Trophoblast cell (in vitro differentiated cells and primary cell): ENCODE measurements at regions not wholly inside any gene's neighbourhood (a gene's known extent, or its start where the extent isn't known, plus 50 kb on each side); places are given as distances from the start of the nearest gene placed in this dataset.
"Not testable (repeated sequence)": the region's sequence is repeated elsewhere in the genome, so short reads cannot be mapped to it uniquely, and the experiment has no call there.

ENCODE experiments used
- DNase-seq, 2 donors: peaks; one replicate each; pipeline ENCODE4 v3.0.0-alpha.2; 2016
- H2AFZ ChIP-seq: 2 replicates; pipeline ENCODE4 v1.6.1; 2013; ENCODE audit warnings: low read length, moderate library complexity, mild to moderate bottlenecking; ENCODE audit not compliant: insufficient read depth, poor library complexity
- H2AK5ac ChIP-seq: 2 replicates; pipeline ENCODE4 v1.6.1; 2013; ENCODE audit warnings: mild to moderate bottlenecking, low read length
- H2BK120ac ChIP-seq: 2 replicates; pipeline ENCODE4 v1.6.1; 2013; ENCODE audit warnings: low read length, mild to moderate bottlenecking, moderate library complexity; ENCODE audit not compliant: insufficient read depth, poor library complexity
- H2BK12ac ChIP-seq: 2 replicates; pipeline ENCODE4 v1.6.1; 2013; ENCODE audit warnings: mild to moderate bottlenecking, low read length, moderate library complexity
- H2BK5ac ChIP-seq: 2 replicates; pipeline ENCODE4 v1.6.1; 2013; ENCODE audit warnings: low read length, low read depth, moderate library complexity, mild to moderate bottlenecking; ENCODE audit not compliant: poor library complexity
- H3K14ac ChIP-seq: 2 replicates; pipeline ENCODE4 v1.6.1; 2013; ENCODE audit warnings: mild to moderate bottlenecking, low read length
- H3K18ac ChIP-seq: 2 replicates; pipeline ENCODE4 v1.6.1; 2013; ENCODE audit warnings: mild to moderate bottlenecking, low read length
- H3K23ac ChIP-seq: 2 replicates; pipeline ENCODE4 v1.6.1; 2013; ENCODE audit warnings: low read length
- H3K27ac ChIP-seq: 2 replicates; pipeline ENCODE4 v1.5.1; 2013; ENCODE audit warnings: low read depth, mild to moderate bottlenecking, inconsistent platforms, low read length, moderate library complexity
- H3K27me3 ChIP-seq: 2 replicates; pipeline ENCODE4 v1.6.1; 2013; ENCODE audit warnings: inconsistent platforms, mild to moderate bottlenecking, low read length, moderate library complexity; ENCODE audit not compliant: insufficient read depth
- H3K36me3 ChIP-seq, 2 experiments: 1 replicate in 1 of 2; 2 replicates in 1 of 2; pipeline ENCODE4 v1.6.1; 2013; ENCODE audit warnings: low read length in 2 of 2, mild to moderate bottlenecking in 2 of 2, moderate library complexity in 1 of 2; ENCODE audit not compliant: insufficient read depth in 2 of 2, control insufficient read depth in 1 of 2
- H3K4ac ChIP-seq: 2 replicates; pipeline ENCODE4 v1.6.1; 2013; ENCODE audit warnings: low read depth, mild to moderate bottlenecking, low read length, moderate library complexity
- H3K4me1 ChIP-seq, 2 experiments: 1 replicate in 1 of 2; 2 replicates in 1 of 2; pipeline ENCODE4 v1.6.1; 2013; ENCODE audit warnings: low read length in 2 of 2, mild to moderate bottlenecking in 2 of 2, moderate library complexity in 1 of 2; ENCODE audit not compliant: insufficient read depth in 2 of 2, control insufficient read depth in 1 of 2
- H3K4me2 ChIP-seq: 2 replicates; pipeline ENCODE4 v1.6.1; 2013; ENCODE audit warnings: inconsistent platforms, mild to moderate bottlenecking, low read length, moderate library complexity
- H3K4me3 ChIP-seq: 2 replicates; pipeline ENCODE4 v1.5.1; 2013; ENCODE audit warnings: mild to moderate bottlenecking, low read depth, low read length, inconsistent platforms
- H3K79me1 ChIP-seq: one replicate; pipeline ENCODE4 v1.6.1; 2013; ENCODE audit warnings: low read length
- H3K79me2 ChIP-seq: 2 replicates; pipeline ENCODE4 v1.6.1; 2013; ENCODE audit warnings: low read length, mild to moderate bottlenecking; ENCODE audit not compliant: control insufficient read depth, insufficient read depth, poor library complexity
- H3K9ac ChIP-seq: 2 replicates; pipeline ENCODE4 v1.6.1; 2013; ENCODE audit warnings: mild to moderate bottlenecking, low read length
- H3K9me3 ChIP-seq: 2 replicates; pipeline ENCODE4 v1.6.1; 2013; ENCODE audit warnings: low read depth, mild to moderate bottlenecking, control low read depth, inconsistent platforms, low read length; ENCODE audit not compliant: insufficient read depth
- H4K12ac ChIP-seq: 2 replicates; pipeline ENCODE4 v1.6.1; 2013; ENCODE audit warnings: low read depth, mild to moderate bottlenecking, low read length, moderate library complexity
- H4K8ac ChIP-seq: 2 replicates; pipeline ENCODE4 v1.6.1; 2013; ENCODE audit warnings: low read depth, mild to moderate bottlenecking, low read length, moderate library complexity
- H4K91ac ChIP-seq: one replicate; pipeline ENCODE4 v1.6.1; 2013; ENCODE audit warnings: low read depth, mild to moderate bottlenecking, low read length, moderate library complexity
- WGBS: extraction: QIAGEN DNeasy Blood & Tissue Kit; methylation state at CpG from one replicate; pipeline ENCODE4 v1.1.7; 2013; ENCODE audit warnings: missing lambda C conversion rate; ENCODE audit not compliant: insufficient read length, insufficient coverage; ENCODE audit errors: extremely low coverage; 5-methylcytosine and 5-hydroxymethylcytosine counted together

GRCh38 chrX:46117234-46117633 lies 428.0 kb downstream of the ZNF674 start:
- no peak overlapping the region for H3K9ac ChIP-seq
- no peaks in the 10 kb centered on the region for H3K27me3 ChIP-seq
- no peak overlapping the region for H2BK12ac ChIP-seq
- H3K4me1 ChIP-seq, result no peaks in the 10 kb centered on the region
- no peak overlapping the region for H3K4ac ChIP-seq
- H3K79me2 ChIP-seq, result no peaks in the 10 kb centered on the region
- H2AK5ac ChIP-seq, result no peak overlapping the region
- no peak overlapping the region for H2BK120ac ChIP-seq
- no peak overlapping the region for H3K4me3 ChIP-seq
- DNase-seq, result no peak
- H3K36me3 ChIP-seq, result no peaks in the 10 kb centered on the region
- no peak overlapping the region for H3K18ac ChIP-seq
- H4K8ac ChIP-seq, result no peak overlapping the region
- H2AFZ ChIP-seq, result no peak overlapping the region
- H3K79me1 ChIP-seq, result no peaks in the 10 kb centered on the region
- H4K12ac ChIP-seq, result no peak overlapping the region
- WGBS, result no CpG with 5 or more reads among the region's 2 CpGs
- no peak overlapping the region for H3K14ac ChIP-seq
- no peak overlapping the region for H3K27ac ChIP-seq
- no peaks in the 10 kb centered on the region for H3K9me3 ChIP-seq
- no peak overlapping the region for H3K4me2 ChIP-seq
- no peak overlapping the region for H4K91ac ChIP-seq
- no peak overlapping the region for H3K23ac ChIP-seq
- no peak overlapping the region for H2BK5ac ChIP-seq

DNA sequence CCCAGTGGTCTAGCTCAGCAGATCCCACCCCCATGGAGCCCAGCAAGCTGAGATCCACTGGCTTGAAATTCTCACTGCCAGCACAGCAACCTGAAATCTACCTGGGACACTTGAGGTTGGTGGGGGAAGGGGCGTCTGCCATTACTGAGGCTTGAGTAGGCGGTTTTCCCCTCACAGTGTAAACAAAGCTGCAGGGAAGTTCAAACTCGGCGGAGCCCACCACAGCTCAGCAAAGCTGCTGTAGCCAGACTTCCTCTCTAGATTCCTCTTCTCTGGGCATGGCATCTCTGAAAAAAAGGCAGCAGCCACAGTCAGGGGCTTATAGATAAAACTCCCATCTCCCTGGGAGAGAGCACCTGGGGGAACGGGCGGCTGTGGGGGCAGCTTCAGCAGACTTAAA lies 457.9 kb downstream of the ZNF674 start:
- H2BK5ac ChIP-seq, H4K12ac ChIP-seq, H4K8ac ChIP-seq, H3K27me3 ChIP-seq, H2AFZ ChIP-seq, H3K14ac ChIP-seq, H3K4me2 ChIP-seq, H3K4me3 ChIP-seq, H3K79me2 ChIP-seq, H3K4ac ChIP-seq, H3K23ac ChIP-seq, H3K27ac ChIP-seq, H3K36me3 ChIP-seq, DNase-seq, H3K9ac ChIP-seq, H3K18ac ChIP-seq, H4K91ac ChIP-seq, H3K4me1 ChIP-seq, H3K9me3 ChIP-seq, H2BK12ac ChIP-seq, H2AK5ac ChIP-seq, H3K79me1 ChIP-seq, H2BK120ac ChIP-seq: not testable (repeated sequence)
- no CpG with 5 or more reads among the region's 6 CpGs for WGBS

- DNase-seq, H3K4me1 ChIP-seq, H2AFZ ChIP-seq, H3K27me3 ChIP-seq, H4K8ac ChIP-seq, H4K12ac ChIP-seq, H3K18ac ChIP-seq, H3K23ac ChIP-seq, H3K4me2 ChIP-seq, H2AK5ac ChIP-seq, H3K79me2 ChIP-seq, H2BK12ac ChIP-seq, H3K79me1 ChIP-seq, H2BK5ac ChIP-seq, H3K9me3 ChIP-seq, H3K9ac ChIP-seq, H3K4ac ChIP-seq, H3K4me3 ChIP-seq, H2BK120ac ChIP-seq, H3K14ac ChIP-seq, H3K27ac ChIP-seq, H3K36me3 ChIP-seq, H4K91ac ChIP-seq: not testable (repeated sequence)
- no CpG with 5 or more reads among the region's 5 CpGs for WGBS
These were observed 465.1 kb downstream of the ZNF674 start for GRCh38 chrX:46080121-46080520.

- no peak overlapping the region for H3K4me2 ChIP-seq
- H3K9ac ChIP-seq, result no peak overlapping the region
- H3K9me3 ChIP-seq, result peaks cover 2% of the 10 kb centered on the region
- H3K4ac ChIP-seq, result no peak overlapping the region
- no peak overlapping the region for H2AK5ac ChIP-seq
- no CpG with 5 or more reads among the region's 3 CpGs for WGBS
- H3K23ac ChIP-seq, result no peak overlapping the region
- H2BK12ac ChIP-seq, result no peak overlapping the region
- no peaks in the 10 kb centered on the region for H3K79me2 ChIP-seq
- no peaks in the 10 kb centered on the region for H3K27me3 ChIP-seq
- H3K27ac ChIP-seq, result no peak overlapping the region
- DNase-seq, result no peak
- H3K18ac ChIP-seq, result no peak overlapping the region
- H4K91ac ChIP-seq, result no peak overlapping the region
- no peaks in the 10 kb centered on the region for H3K4me1 ChIP-seq
- no peak overlapping the region for H2BK120ac ChIP-seq
- no peak overlapping the region for H4K12ac ChIP-seq
- H4K8ac ChIP-seq, result no peak overlapping the region
- H3K79me1 ChIP-seq, result no peaks in the 10 kb centered on the region
- H2AFZ ChIP-seq, result no peak overlapping the region
- no peak overlapping the region for H3K4me3 ChIP-seq
- no peaks in the 10 kb centered on the region for H3K36me3 ChIP-seq
- H2BK5ac ChIP-seq, result no peak overlapping the region
- H3K14ac ChIP-seq, result no peak overlapping the region
These were observed 472.4 kb downstream of the ZNF674 start for GRCh38 chrX:46072791-46073190.
